GM10248 (cell line): ENCODE measurements at regions not wholly inside any gene's neighbourhood (a gene's known extent, or its start where the extent isn't known, plus 50 kb on each side); places are given as distances from the start of the nearest gene placed in this dataset.
"Not testable (repeated sequence)": the region's sequence is repeated elsewhere in the genome, so short reads cannot be mapped to it uniquely, and the experiment has no call there.

Experiments used
- CTCF ChIA-PET: fragments of 300-600 bp; sonication (Branson Sonifier 250); formaldehyde crosslinking; extraction: SDS; loops from one replicate; lab custom pipeline; 2021; ENCODE audit warnings: antibody characterized with exemption; lab: Yijun Ruan, JAX
- POLR2A ChIA-PET: fragments of 350-650 bp; sonication (Branson Sonifier 250); formaldehyde crosslinking; extraction: SDS; loops from one replicate; lab custom pipeline; 2020; ENCODE audit warnings: antibody characterized with exemption; lab: Yijun Ruan, JAX
- DNase-seq: peaks from one replicate; pipeline ENCODE4 v3.0.0; 2012; ENCODE audit errors: extremely low spot score
- CTCF ChIP-seq: IDR thresholded peaks from 2 replicates; pipeline ENCODE4 v1.5.1; 2012; ENCODE audit warnings: mild to moderate bottlenecking, low read depth; ENCODE audit errors: extremely low read depth, missing control alignments, control extremely low read depth

- TF ChIP-seq CTCF, result no peak
- ChIA-PET CTCF (no interaction called here), POLR2A (no interaction called here)
- no peak for DNase-seq
These were observed 198.6 kb upstream of the CAND1 start for GRCh38 chr12:67070604-67071003.

- CTCF ChIA-PET, DNase-seq, POLR2A ChIA-PET: not testable (repeated sequence)
These were observed 196.9 kb upstream of the CAND1 start for GRCh38 chr12:67072281-67072680.

GRCh38 chr12:67073336-67073735 lies 195.8 kb upstream of the CAND1 start:
- no peak for DNase-seq
- ChIA-PET CTCF (interaction anchor here (1.2 kb wide), 1 partner anchor 29 kb away, joined by 3 read pairs; no protein-coding TSS in a partner anchor), POLR2A (no interaction called here)
- TF ChIP-seq CTCF, result no peak

GRCh38 chr12:67074072-67074471 lies 195.1 kb upstream of the CAND1 start:
- DNase-seq, result no peak
- TF ChIP-seq CTCF, result no peak
- ChIA-PET POLR2A (no interaction called here), CTCF (interaction anchor here (1.2 to 1.7 kb wide), 3 partner anchors 13 to 30 kb away, joined by 3 to 4 read pairs (median 4); no protein-coding TSS in a partner anchor)

- TF ChIP-seq CTCF, result no peak
- ChIA-PET POLR2A (no interaction called here), CTCF (no interaction called here)
- no peak for DNase-seq
These were observed 191.5 kb upstream of the CAND1 start for GRCh38 chr12:67077617-67078016.

GRCh38 chr12:67078957-67079356 lies 190.2 kb upstream of the CAND1 start:
- ChIA-PET CTCF (interaction anchor here (0.9 to 1.9 kb wide), 2 partner anchors 10 to 20 kb away, joined by 3 to 5 read pairs; no protein-coding TSS in a partner anchor), POLR2A (no interaction called here)
- DNase-seq, result no peak
- TF ChIP-seq CTCF, result no peak

- POLR2A ChIA-PET, result no interaction called here
- no peak for DNase-seq
- TF ChIP-seq CTCF, result no peak
- CTCF ChIA-PET, result no interaction called here
These were observed 188.5 kb upstream of the CAND1 start for GRCh38 chr12:67080637-67081036.
